IMR-90 (cell line): ENCODE measurements at regions not wholly inside any gene's neighbourhood (a gene's known extent, or its start where the extent isn't known, plus 50 kb on each side); places are given as distances from the start of the nearest gene placed in this dataset.

Experiments
- ATAC-seq: fragments of 200-7000 bp; cut with Tn5 transposase; 2 replicates; pipeline ENCODE4 v1.9.1; 2020; ENCODE audit warnings: low read depth, mild to moderate bottlenecking, moderate library complexity
- BruUV-seq: library from RNA; stranded (reverse); fragments of 400-500 nt; replicated peaks from 2 replicates; lab custom pipeline; 2021; lab: Mats Ljungman, UMichigan
- CTCF ChIA-PET: fragments of 300-600 bp; formaldehyde crosslinking; extraction: SDS; loops from one replicate; lab custom pipeline; 2021; ENCODE audit warnings: antibody characterized with exemption; lab: Yijun Ruan, JAX
- POLR2A ChIA-PET: fragments of 300-600 bp; sonication (Branson Sonifier 250); formaldehyde crosslinking; loops from one replicate; lab custom pipeline; 2022; ENCODE audit warnings: antibody characterized with exemption; ENCODE audit not compliant: unreplicated experiment; lab: Charles Lee
- DNase-seq: peaks from one replicate; pipeline ENCODE4 v3.0.0; 2013
- H2AFZ ChIP-seq: replicated peaks from 2 replicates; pipeline ENCODE3; 2013; ENCODE audit warnings: low read length, mild to moderate bottlenecking; ENCODE audit not compliant: poor library complexity
- H2AK5ac ChIP-seq: 2 replicates; pipeline ENCODE4 v1.6.1; 2013; ENCODE audit warnings: low read depth, low read length, inconsistent platforms
- H2AK9ac ChIP-seq: replicated peaks from 2 replicates; pipeline ENCODE3; 2013; ENCODE audit warnings: mild to moderate bottlenecking, low read depth, low read length, moderate library complexity; ENCODE audit not compliant: poor library complexity
- H2BK120ac ChIP-seq: 2 replicates; pipeline ENCODE4 v1.6.1; 2013; ENCODE audit warnings: low read depth, low read length, inconsistent platforms
- H2BK15ac ChIP-seq: 3 replicates; pipeline ENCODE4 v1.6.1; 2013; ENCODE audit warnings: low read depth, low read length, inconsistent platforms
- H2BK20ac ChIP-seq: 2 replicates; pipeline ENCODE4 v1.6.1; 2013; ENCODE audit warnings: low read depth, mild to moderate bottlenecking, inconsistent platforms, low read length, moderate library complexity
- H2BK5ac ChIP-seq: 2 replicates; pipeline ENCODE4 v1.6.1; 2013; ENCODE audit warnings: mild to moderate bottlenecking, low read depth, low read length, inconsistent platforms; ENCODE audit not compliant: poor library complexity, severe bottlenecking
- H3K14ac ChIP-seq: replicated peaks from 2 replicates; pipeline ENCODE4 v1.6.1; 2013; ENCODE audit warnings: low read depth, low read length, inconsistent platforms
- H3K18ac ChIP-seq: 2 replicates; pipeline ENCODE4 v1.6.1; 2013; ENCODE audit warnings: low read depth, low read length, control low read depth
- H3K23ac ChIP-seq: 2 replicates; pipeline ENCODE4 v1.6.1; 2013; ENCODE audit warnings: low read depth, low read length, inconsistent platforms
- H3K27ac ChIP-seq: 2 replicates; pipeline ENCODE4 v1.5.1; 2013; ENCODE audit warnings: mild to moderate bottlenecking, control low read depth, low read length; ENCODE audit not compliant: insufficient read depth
- H3K27me3 ChIP-seq: 2 replicates; pipeline ENCODE4 v1.6.1; 2013; ENCODE audit warnings: low read length; ENCODE audit not compliant: control insufficient read depth, insufficient read depth
- H3K36me3 ChIP-seq: 2 replicates; pipeline ENCODE4 v1.6.1; 2013; ENCODE audit warnings: low read length, mixed read lengths; ENCODE audit not compliant: control insufficient read depth, insufficient read depth
- H3K4ac ChIP-seq: 2 replicates; pipeline ENCODE4 v1.6.1; 2013; ENCODE audit warnings: low read depth, low read length, inconsistent platforms
- H3K4me1 ChIP-seq: 2 replicates; pipeline ENCODE4 v1.6.1; 2013; ENCODE audit warnings: low read length, mixed read lengths; ENCODE audit not compliant: control insufficient read depth, insufficient read depth
- H3K4me2 ChIP-seq: 2 replicates; pipeline ENCODE4 v1.6.1; 2013; ENCODE audit warnings: low read depth, mild to moderate bottlenecking, control low read depth, low read length, moderate library complexity
- H3K4me3 ChIP-seq: 2 replicates; pipeline ENCODE4 v1.5.1; 2013; ENCODE audit warnings: low read depth, mild to moderate bottlenecking, control low read depth, low read length, moderate library complexity; ENCODE audit not compliant: insufficient read depth
- H3K56ac ChIP-seq: 2 replicates; pipeline ENCODE4 v1.6.1; 2013; ENCODE audit warnings: low read length, inconsistent platforms; ENCODE audit not compliant: insufficient read depth; ENCODE audit errors: extremely low read depth
- H3K79me1 ChIP-seq, 2 experiments: 2 replicates each; pipeline ENCODE4 v1.6.1; 2013; ENCODE audit warnings: low read length in 2 of 2, inconsistent platforms in 1 of 2, low read depth in 1 of 2
- H3K9ac ChIP-seq: 2 replicates; pipeline ENCODE4 v1.6.1; 2013; ENCODE audit warnings: low read depth, low read length, control low read depth
- H3K9me1 ChIP-seq: 2 replicates; pipeline ENCODE4 v1.6.1; 2013; ENCODE audit warnings: low read length, inconsistent platforms; ENCODE audit not compliant: insufficient read depth
- H3K9me3 ChIP-seq: 2 replicates; pipeline ENCODE4 v1.6.1; 2013; ENCODE audit warnings: low read length; ENCODE audit not compliant: control insufficient read depth, insufficient read depth
- H4K20me1 ChIP-seq: 2 replicates; pipeline ENCODE4 v1.6.1; 2013; ENCODE audit warnings: low read length, inconsistent platforms; ENCODE audit not compliant: insufficient read depth
- H4K5ac ChIP-seq: 2 replicates; pipeline ENCODE4 v1.6.1; 2013; ENCODE audit warnings: mild to moderate bottlenecking, low read depth, low read length, control low read depth
- H4K8ac ChIP-seq, 2 experiments: 2 replicates each; pipeline ENCODE4 v1.6.1; 2013; ENCODE audit warnings: low read depth in 2 of 2, low read length in 2 of 2, control low read depth in 1 of 2, inconsistent platforms in 1 of 2
- H4K91ac ChIP-seq: 2 replicates; pipeline ENCODE4 v1.6.1; 2013; ENCODE audit warnings: low read depth, low read length, inconsistent platforms; ENCODE audit not compliant: insufficient read depth
- BHLHE40 ChIP-seq: fragments of 150-350 bp; IDR thresholded peaks from 2 replicates; pipeline ENCODE4 v1.6.1; 2016; ENCODE audit warnings: mild to moderate bottlenecking, low read depth, low read length
- CEBPB ChIP-seq: IDR thresholded peaks from 2 replicates; pipeline ENCODE4 v1.6.1; 2012; ENCODE audit warnings: low read depth, low read length, improper control_type of control experiment
- CHD1 ChIP-seq: IDR thresholded peaks from 2 replicates; pipeline ENCODE4 v1.6.1; 2012; ENCODE audit warnings: low read depth, low read length, improper control_type of control experiment
- FOS ChIP-seq: fragments of 150-350 bp; IDR thresholded peaks from 2 replicates; pipeline ENCODE4 v1.6.1; 2016; ENCODE audit warnings: low read depth, low read length
- MAFK ChIP-seq: IDR thresholded peaks from 2 replicates; pipeline ENCODE4 v1.6.1; 2012; ENCODE audit warnings: low read depth, low read length, improper control_type of control experiment
- MAZ ChIP-seq: IDR thresholded peaks from 2 replicates; pipeline ENCODE4 v1.6.1; 2012; ENCODE audit warnings: low read depth, mild to moderate bottlenecking, low read length, improper control_type of control experiment, moderate library complexity, borderline replicate concordance
- MXI1 ChIP-seq: IDR thresholded peaks from 2 replicates; pipeline ENCODE4 v1.6.1; 2012; ENCODE audit warnings: low read depth, mild to moderate bottlenecking, low read length, moderate library complexity, borderline replicate concordance
- NFE2L2 ChIP-seq: fragments of 150-350 bp; IDR thresholded peaks from 2 replicates; pipeline ENCODE4 v1.6.1; 2016; ENCODE audit warnings: low read depth, mild to moderate bottlenecking, low read length
- POLR2A ChIP-seq: IDR thresholded peaks from 2 replicates; pipeline ENCODE4 v1.6.1; 2012; ENCODE audit warnings: mild to moderate bottlenecking, low read depth, low read length
- RAD21 ChIP-seq: IDR thresholded peaks from 2 replicates; pipeline ENCODE4 v1.6.1; 2012; ENCODE audit warnings: low read length, improper control_type of control experiment
- RCOR1 ChIP-seq: IDR thresholded peaks from 2 replicates; pipeline ENCODE4 v1.6.1; 2012; ENCODE audit warnings: mild to moderate bottlenecking, low read length, improper control_type of control experiment; ENCODE audit not compliant: insufficient replicate concordance
- RFX5 ChIP-seq: IDR thresholded peaks from 2 replicates; pipeline ENCODE4 v1.8.0; 2012; ENCODE audit warnings: low read depth, mild to moderate bottlenecking, low read length, moderate library complexity
- SMC3 ChIP-seq: fragments of 150-350 bp; IDR thresholded peaks from 2 replicates; pipeline ENCODE4 v1.6.1; 2016; ENCODE audit warnings: low read depth, mild to moderate bottlenecking, antibody characterized with exemption, low read length, moderate library complexity
- WGBS, 2 experiments: methylation state at CpG; one replicate each; pipeline versions ENCODE4 v1.1.5 to v1.1.7; 2013; ENCODE audit warnings: missing lambda C conversion rate in 2 of 2; ENCODE audit not compliant: insufficient read length in 1 of 2; ENCODE audit errors: extremely low coverage in 2 of 2; 5-methylcytosine and 5-hydroxymethylcytosine counted together
- dilution Hi-C: fragments of 300-500 bp; cut with HindIII; formaldehyde crosslinking; loops from one replicate; pipeline ENCODE4 v1.14.3; 2018; ENCODE audit warnings: low sequenced_read_pairs; ENCODE audit not compliant: unreplicated experiment
- in situ Hi-C: fragments of 300-500 bp; cut with MboI; formaldehyde crosslinking; loops from 3 replicates; pipeline ENCODE4 v1.14.3; 2019; ENCODE audit warnings: low sequenced_read_pairs, inconsistent platforms, mixed read lengths
- intact Hi-C: fragments of 100-400 bp; cut with micrococcal nuclease; formaldehyde crosslinking; loops from 2 replicates; pipeline ENCODE4 v1.10.0; 2022
- TF ChIP-seq, protein P1 (sequence below): fragments of 150-350 bp; IDR thresholded peaks from 2 replicates; pipeline ENCODE4 v1.6.1; 2016; ENCODE audit warnings: low read depth, mild to moderate bottlenecking, low read length, moderate library complexity, borderline replicate concordance
- TF ChIP-seq, protein P2 (sequence below): fragments of 150-350 bp; IDR thresholded peaks from 2 replicates; pipeline ENCODE4 v1.6.1; 2017; ENCODE audit warnings: mild to moderate bottlenecking, antibody characterized with exemption, low read length, low read depth
- TF ChIP-seq, protein P3 (sequence below): conservative IDR thresholded peaks from 2 replicates; pipeline ENCODE4 v1.5.1; 2012; ENCODE audit warnings: mild to moderate bottlenecking, low read depth, low read length, improper control_type of control experiment

DNA sequence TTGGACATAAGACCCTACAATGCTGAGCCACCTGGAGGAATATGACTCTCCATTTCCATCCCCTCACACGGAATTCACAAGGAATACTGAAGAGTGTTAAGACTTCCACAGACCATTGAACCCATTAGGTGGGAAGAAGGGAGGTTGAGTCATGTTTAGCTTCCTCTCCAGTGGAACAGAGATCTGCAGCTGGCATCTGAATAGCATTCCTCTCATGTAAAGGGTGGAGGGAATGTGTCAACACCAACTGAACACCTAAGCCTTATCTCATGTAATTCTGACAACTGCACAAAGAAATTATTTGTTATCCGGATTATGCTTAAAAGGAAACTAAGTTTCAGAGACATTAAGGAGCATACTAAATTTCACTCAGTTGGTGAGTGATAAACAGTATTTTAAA, 705.9 kb downstream of the MAFB start:
- no peak overlapping the region for H2BK15ac ChIP-seq
- no peaks in the 10 kb centered on the region for H3K36me3 ChIP-seq
- no peak overlapping the region for H2BK20ac ChIP-seq
- no CpG with 5 or more reads among the region's 2 CpGs for WGBS, 2 experiments
- no peak overlapping the region for H2AFZ ChIP-seq
- no peak overlapping the region for H3K27ac ChIP-seq
- intact Hi-C loops, result no loop called here
- no peaks in the 10 kb centered on the region for H3K27me3 ChIP-seq
- no peak overlapping the region for H4K5ac ChIP-seq
- H4K91ac ChIP-seq, result no peak overlapping the region
- no peaks in the 10 kb centered on the region for H3K9me3 ChIP-seq
- dilution Hi-C loops, result no loop called here
- H2AK5ac ChIP-seq, result no peak overlapping the region
- no peak for ATAC-seq
- H4K8ac ChIP-seq, result no peak overlapping the region
- H3K4me3 ChIP-seq, result no peak overlapping the region
- BruUV-seq, result no TSS peak
- H3K4me1 ChIP-seq, result no peaks in the 10 kb centered on the region
- H3K4me2 ChIP-seq, result no peak overlapping the region
- no peak overlapping the region for H2BK5ac ChIP-seq
- H3K18ac ChIP-seq, result no peak overlapping the region
- H3K79me1 ChIP-seq, result no peaks in the 10 kb centered on the region
- CTCF ChIA-PET, result no interaction called here
- H3K14ac ChIP-seq, result no peak overlapping the region
- no peaks in the 10 kb centered on the region for H4K20me1 ChIP-seq
- TF ChIP-seq RFX5 (no peak), NFE2L2 (no peak), RAD21 (no peak), CHD1 (no peak), MAFK (no peak), MAZ (no peak), FOS (no peak), BHLHE40 (no peak), CEBPB (no peak), MXI1 (no peak), POLR2A (no peak), RCOR1 (no peak), SMC3 (no peak)
- TF ChIP-seq, protein P1, sequence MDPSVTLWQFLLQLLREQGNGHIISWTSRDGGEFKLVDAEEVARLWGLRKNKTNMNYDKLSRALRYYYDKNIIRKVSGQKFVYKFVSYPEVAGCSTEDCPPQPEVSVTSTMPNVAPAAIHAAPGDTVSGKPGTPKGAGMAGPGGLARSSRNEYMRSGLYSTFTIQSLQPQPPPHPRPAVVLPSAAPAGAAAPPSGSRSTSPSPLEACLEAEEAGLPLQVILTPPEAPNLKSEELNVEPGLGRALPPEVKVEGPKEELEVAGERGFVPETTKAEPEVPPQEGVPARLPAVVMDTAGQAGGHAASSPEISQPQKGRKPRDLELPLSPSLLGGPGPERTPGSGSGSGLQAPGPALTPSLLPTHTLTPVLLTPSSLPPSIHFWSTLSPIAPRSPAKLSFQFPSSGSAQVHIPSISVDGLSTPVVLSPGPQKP, result no peak
- TF ChIP-seq, protein P2, sequence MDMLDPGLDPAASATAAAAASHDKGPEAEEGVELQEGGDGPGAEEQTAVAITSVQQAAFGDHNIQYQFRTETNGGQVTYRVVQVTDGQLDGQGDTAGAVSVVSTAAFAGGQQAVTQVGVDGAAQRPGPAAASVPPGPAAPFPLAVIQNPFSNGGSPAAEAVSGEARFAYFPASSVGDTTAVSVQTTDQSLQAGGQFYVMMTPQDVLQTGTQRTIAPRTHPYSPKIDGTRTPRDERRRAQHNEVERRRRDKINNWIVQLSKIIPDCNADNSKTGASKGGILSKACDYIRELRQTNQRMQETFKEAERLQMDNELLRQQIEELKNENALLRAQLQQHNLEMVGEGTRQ, result no peak
- TF ChIP-seq, protein P3, sequence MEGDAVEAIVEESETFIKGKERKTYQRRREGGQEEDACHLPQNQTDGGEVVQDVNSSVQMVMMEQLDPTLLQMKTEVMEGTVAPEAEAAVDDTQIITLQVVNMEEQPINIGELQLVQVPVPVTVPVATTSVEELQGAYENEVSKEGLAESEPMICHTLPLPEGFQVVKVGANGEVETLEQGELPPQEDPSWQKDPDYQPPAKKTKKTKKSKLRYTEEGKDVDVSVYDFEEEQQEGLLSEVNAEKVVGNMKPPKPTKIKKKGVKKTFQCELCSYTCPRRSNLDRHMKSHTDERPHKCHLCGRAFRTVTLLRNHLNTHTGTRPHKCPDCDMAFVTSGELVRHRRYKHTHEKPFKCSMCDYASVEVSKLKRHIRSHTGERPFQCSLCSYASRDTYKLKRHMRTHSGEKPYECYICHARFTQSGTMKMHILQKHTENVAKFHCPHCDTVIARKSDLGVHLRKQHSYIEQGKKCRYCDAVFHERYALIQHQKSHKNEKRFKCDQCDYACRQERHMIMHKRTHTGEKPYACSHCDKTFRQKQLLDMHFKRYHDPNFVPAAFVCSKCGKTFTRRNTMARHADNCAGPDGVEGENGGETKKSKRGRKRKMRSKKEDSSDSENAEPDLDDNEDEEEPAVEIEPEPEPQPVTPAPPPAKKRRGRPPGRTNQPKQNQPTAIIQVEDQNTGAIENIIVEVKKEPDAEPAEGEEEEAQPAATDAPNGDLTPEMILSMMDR, result no peak
- no peak overlapping the region for H2BK120ac ChIP-seq
- H3K9me1 ChIP-seq, result no peaks in the 10 kb centered on the region
- H3K23ac ChIP-seq, result no peak overlapping the region
- H2AK9ac ChIP-seq, result no peak overlapping the region
- no peak for DNase-seq
- POLR2A ChIA-PET, result no interaction called here
- H3K56ac ChIP-seq, result no peak overlapping the region
- H3K4ac ChIP-seq, result no peak overlapping the region
- H3K9ac ChIP-seq, result no peak overlapping the region
- in situ Hi-C loops, result no loop called here
